GM23338 (cell line): ENCODE measurements at regions not wholly inside any gene's neighbourhood (a gene's known extent, or its start where the extent isn't known, plus 50 kb on each side); places are given as distances from the start of the nearest gene placed in this dataset.

ENCODE experiments used
- ATAC-seq: fragments of 200-7000 bp; cut with Tn5 transposase; 3 replicates; pipeline ENCODE4 v1.9.1; 2020
- DNase-seq: peaks from one replicate; pipeline ENCODE4 v3.0.0-alpha.2; 2015; ENCODE audit warnings: low spot score
- H2AFZ ChIP-seq: fragments of 200-600 bp; sonication (generic); 2 replicates; pipeline ENCODE4 v1.8.0; 2016; ENCODE audit warnings: antibody characterized with exemption, mild to moderate bottlenecking, moderate library complexity
- H3F3A ChIP-seq: fragments of 200-600 bp; sonication (generic); replicated peaks from 2 replicates; pipeline ENCODE4 v1.8.0; 2017; ENCODE audit warnings: antibody characterized with exemption, mixed run types, low read depth
- H3K27ac ChIP-seq: fragments of 200-600 bp; sonication (generic); 2 replicates; pipeline ENCODE4 v1.6.1; 2016; ENCODE audit warnings: low read depth
- H3K27me3 ChIP-seq: fragments of 200-600 bp; sonication (generic); 2 replicates; pipeline ENCODE4 v1.8.0; 2016; ENCODE audit warnings: mild to moderate bottlenecking, mixed run types, moderate library complexity; ENCODE audit not compliant: insufficient read depth
- H3K36me3 ChIP-seq: fragments of 200-600 bp; sonication (generic); 2 replicates; pipeline ENCODE4 v1.8.0; 2016; ENCODE audit warnings: mild to moderate bottlenecking; ENCODE audit not compliant: insufficient read depth
- H3K4me1 ChIP-seq: fragments of 200-600 bp; sonication (generic); 2 replicates; pipeline ENCODE4 v1.8.0; 2016; ENCODE audit warnings: mild to moderate bottlenecking, moderate library complexity; ENCODE audit not compliant: insufficient read depth
- H3K4me2 ChIP-seq: fragments of 200-600 bp; sonication (generic); 2 replicates; pipeline ENCODE4 v1.7.1; 2017; ENCODE audit warnings: mixed run types
- H3K4me3 ChIP-seq: fragments of 200-600 bp; sonication (generic); 2 replicates; pipeline ENCODE4 v1.6.1; 2016; ENCODE audit warnings: mixed run types
- H3K79me2 ChIP-seq: fragments of 200-600 bp; sonication (generic); replicated peaks from 2 replicates; pipeline ENCODE4 v1.8.0; 2017; ENCODE audit warnings: mild to moderate bottlenecking; ENCODE audit not compliant: insufficient read depth
- H3K9me2 ChIP-seq: fragments of 200-600 bp; sonication (generic); 2 replicates; pipeline ENCODE4 v1.8.0; 2017; ENCODE audit not compliant: insufficient read depth
- H4K20me1 ChIP-seq: fragments of 200-600 bp; sonication (generic); replicated peaks from 2 replicates; pipeline ENCODE4 v1.8.0; 2017; ENCODE audit warnings: mild to moderate bottlenecking; ENCODE audit not compliant: insufficient read depth
- H3K27ac Mint-ChIP-seq: 2 replicates; pipeline ENCODE4 v1.8.0; 2020; ENCODE audit warnings: inconsistent platforms, mild to moderate bottlenecking, moderate library complexity, mixed read lengths
- H3K27me3 Mint-ChIP-seq: 3 replicates; pipeline ENCODE4 v1.8.0; 2022; ENCODE audit warnings: low read depth, mild to moderate bottlenecking, moderate library complexity, mixed read lengths, inconsistent platforms; ENCODE audit not compliant: insufficient read depth, poor library complexity
- H3K36me3 Mint-ChIP-seq: 3 replicates; pipeline ENCODE4 v1.8.0; 2021; ENCODE audit warnings: low read depth, mild to moderate bottlenecking, inconsistent platforms, moderate library complexity, mixed read lengths
- H3K4me1 Mint-ChIP-seq: 3 replicates; pipeline ENCODE4 v1.8.0; 2020; ENCODE audit warnings: mild to moderate bottlenecking, inconsistent platforms, mixed read lengths
- H3K4me3 Mint-ChIP-seq: 3 replicates; pipeline ENCODE4 v1.8.0; 2021; ENCODE audit warnings: moderate library complexity, mild to moderate bottlenecking, inconsistent platforms, mixed read lengths
- H3K9me3 Mint-ChIP-seq: 3 replicates; pipeline ENCODE4 v1.8.0; 2020; ENCODE audit warnings: moderate library complexity, mild to moderate bottlenecking, inconsistent platforms, mixed read lengths
- CREB1 ChIP-seq: fragments of 250-450 bp; sonication (Bioruptor Pico); IDR thresholded peaks from 2 replicates; pipeline ENCODE4 v1.5.0; 2020; ENCODE audit warnings: low read depth, mild to moderate bottlenecking, moderate library complexity
- CTCF ChIP-seq, 2 experiments: fragments of 200-600 bp in 1 of 2; sonication (generic) in 1 of 2; conservative IDR thresholded peaks; 2 replicates each; pipeline versions ENCODE4 v1.5.1 to v1.6.1; 2016 to 2017; ENCODE audit warnings: antibody characterized with exemption in 2 of 2, low read depth in 2 of 2, mild to moderate bottlenecking in 2 of 2, moderate library complexity in 1 of 2
- EZH2 ChIP-seq: fragments of 200-600 bp; sonication (generic); IDR thresholded peaks from one replicate; pipeline ENCODE4 v1.8.0; 2017; ENCODE audit warnings: antibody characterized with exemption, mild to moderate bottlenecking, low read depth; ENCODE audit not compliant: unreplicated experiment
- EZH2phosphoT487 ChIP-seq: fragments of 200-600 bp; sonication (generic); IDR thresholded peaks from one replicate; pipeline ENCODE4 v1.8.1; 2018; ENCODE audit warnings: antibody characterized with exemption; ENCODE audit not compliant: unreplicated experiment
- JUNB ChIP-seq: IDR thresholded peaks from one replicate; pipeline ENCODE4 v1.6.1; 2016; ENCODE audit warnings: antibody characterized with exemption; ENCODE audit not compliant: unreplicated experiment
- NANOG ChIP-seq: IDR thresholded peaks from 2 replicates; pipeline ENCODE4 v1.6.1; 2016; ENCODE audit warnings: antibody characterized with exemption, borderline replicate concordance
- POLR2AphosphoS5 ChIP-seq: IDR thresholded peaks from 2 replicates; pipeline ENCODE4 v1.6.1; 2016; ENCODE audit warnings: antibody characterized with exemption, low read depth
- REST ChIP-seq: IDR thresholded peaks from one replicate; pipeline ENCODE4 v1.6.1; 2018; ENCODE audit warnings: antibody characterized with exemption; ENCODE audit not compliant: unreplicated experiment
- STAT1 ChIP-seq: IDR thresholded peaks from one replicate; pipeline ENCODE4 v1.6.1; 2016; ENCODE audit warnings: antibody characterized with exemption; ENCODE audit not compliant: unreplicated experiment
- ZNF114 ChIP-seq: fragments of 250-450 bp; sonication (Bioruptor Pico); IDR thresholded peaks from 2 replicates; pipeline ENCODE4 v1.5.0; 2020; ENCODE audit warnings: mild to moderate bottlenecking, moderate library complexity
- ZNF331 ChIP-seq: fragments of 250-450 bp; sonication (Bioruptor Pico); IDR thresholded peaks from 2 replicates; pipeline ENCODE4 v1.5.0; 2020; ENCODE audit warnings: low read depth, mild to moderate bottlenecking, moderate library complexity
- ZNF462 ChIP-seq: fragments of 250-450 bp; sonication (Bioruptor Pico); IDR thresholded peaks from 2 replicates; pipeline ENCODE4 v1.5.0; 2020; ENCODE audit warnings: mild to moderate bottlenecking, moderate library complexity

GRCh38 chr4:126705266-126705665 is 927.5 kb upstream of the INTU start (continued):
- TF ChIP-seq ZNF462 (CRISPR knock-in tag), result no peak
- TF ChIP-seq POLR2AphosphoS5, result no peak
- TF ChIP-seq JUNB, result no peak
- TF ChIP-seq CREB1, result no peak
- no peak for TF ChIP-seq EZH2

- H3K4me3 Mint-ChIP-seq, result no peak overlapping the region
- H3K36me3 ChIP-seq, result no peaks in the 10 kb centered on the region
- H3F3A ChIP-seq, result no peaks in the 10 kb centered on the region
- H2AFZ ChIP-seq, result no peak overlapping the region
- no peaks in the 10 kb centered on the region for H3K27me3 Mint-ChIP-seq
- DNase-seq, result no peak
- H3K9me2 ChIP-seq, result peaks cover 17% of the 10 kb centered on the region
- H3K4me1 Mint-ChIP-seq, result no peaks in the 10 kb centered on the region; the same call in 2 of the 3 replicates
- H3K4me2 ChIP-seq, result no peak overlapping the region
- no peaks in the 10 kb centered on the region for H3K79me2 ChIP-seq
- H3K36me3 Mint-ChIP-seq, result no peaks in the 10 kb centered on the region
- TF ChIP-seq REST, result no peak
- no peak for TF ChIP-seq STAT1
- TF ChIP-seq EZH2, result no peak
- TF ChIP-seq EZH2phosphoT487, result no peak
- no peak for TF ChIP-seq CTCF (conservative IDR thresholded peaks at IDR 0.05; ENCODE audit: low read depth in 2 of 2)
- TF ChIP-seq NANOG, result no peak
- no peak for TF ChIP-seq JUNB
- TF ChIP-seq POLR2AphosphoS5, result no peak
- TF ChIP-seq ZNF331, result no peak
- no peak for TF ChIP-seq ZNF114
- H4K20me1 ChIP-seq, result no peaks in the 10 kb centered on the region
- H3K27ac Mint-ChIP-seq, result no peak overlapping the region
- H3K4me1 ChIP-seq, result no peaks in the 10 kb centered on the region
- H3K27me3 ChIP-seq, result no peaks in the 10 kb centered on the region
- H3K27ac ChIP-seq, result no peak overlapping the region
- no peaks in the 10 kb centered on the region for H3K9me3 Mint-ChIP-seq
- H3K4me3 ChIP-seq, result no peak overlapping the region
- ATAC-seq, result no peak
Measured at GRCh38 chr4:126708716-126709115, 924.0 kb upstream of the INTU start.
